ENCODE measurements at regions not wholly inside any gene's neighbourhood (a gene's known extent, or its start where the extent isn't known, plus 50 kb on each side); places are given as distances from the start of the nearest gene placed in this dataset.

DNA sequence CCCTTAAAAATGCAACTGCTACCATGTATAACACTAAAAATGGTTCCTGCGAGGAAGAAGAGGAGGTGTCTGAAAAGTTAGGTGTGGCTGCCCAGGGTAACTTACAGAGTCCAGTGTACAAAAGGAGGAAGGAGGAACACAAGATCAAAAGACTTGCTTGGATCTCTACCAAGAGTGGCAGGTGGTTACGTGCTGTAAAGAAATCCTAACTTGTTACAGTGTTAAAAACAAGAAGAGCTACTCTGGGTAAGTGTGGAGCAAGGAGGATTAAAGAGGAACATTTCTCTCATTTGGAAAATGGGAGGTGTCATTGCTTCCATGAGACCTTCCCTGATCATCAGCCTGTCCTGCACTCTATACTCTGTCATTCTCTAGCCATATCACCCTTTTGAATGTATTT lies 242.0 kb downstream of the PTTG2 start:
- TF ChIP-seq, protein P1, sequence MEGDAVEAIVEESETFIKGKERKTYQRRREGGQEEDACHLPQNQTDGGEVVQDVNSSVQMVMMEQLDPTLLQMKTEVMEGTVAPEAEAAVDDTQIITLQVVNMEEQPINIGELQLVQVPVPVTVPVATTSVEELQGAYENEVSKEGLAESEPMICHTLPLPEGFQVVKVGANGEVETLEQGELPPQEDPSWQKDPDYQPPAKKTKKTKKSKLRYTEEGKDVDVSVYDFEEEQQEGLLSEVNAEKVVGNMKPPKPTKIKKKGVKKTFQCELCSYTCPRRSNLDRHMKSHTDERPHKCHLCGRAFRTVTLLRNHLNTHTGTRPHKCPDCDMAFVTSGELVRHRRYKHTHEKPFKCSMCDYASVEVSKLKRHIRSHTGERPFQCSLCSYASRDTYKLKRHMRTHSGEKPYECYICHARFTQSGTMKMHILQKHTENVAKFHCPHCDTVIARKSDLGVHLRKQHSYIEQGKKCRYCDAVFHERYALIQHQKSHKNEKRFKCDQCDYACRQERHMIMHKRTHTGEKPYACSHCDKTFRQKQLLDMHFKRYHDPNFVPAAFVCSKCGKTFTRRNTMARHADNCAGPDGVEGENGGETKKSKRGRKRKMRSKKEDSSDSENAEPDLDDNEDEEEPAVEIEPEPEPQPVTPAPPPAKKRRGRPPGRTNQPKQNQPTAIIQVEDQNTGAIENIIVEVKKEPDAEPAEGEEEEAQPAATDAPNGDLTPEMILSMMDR (IDR thresholded peaks at IDR 0.05) = no peak
- TF ChIP-seq EP300 (IDR thresholded peaks at IDR 0.05) = no peak

All from gastroesophageal sphincter (tissue), 3 donors.